H1 (cell line): ENCODE measurements at regions not wholly inside any gene's neighbourhood (a gene's known extent, or its start where the extent isn't known, plus 50 kb on each side); places are given as distances from the start of the nearest gene placed in this dataset.

Experiments
- CBX5 ChIP-seq: fragments of 300-800, 300-1000 bp; sonication (generic); IDR thresholded peaks from 2 replicates; pipeline ENCODE4 v1.7.1; 2016; ENCODE audit warnings: antibody characterized with exemption, low read length, low read depth
- EZH2 ChIP-seq: fragments of 200-600 bp; sonication (generic); IDR thresholded peaks from 2 replicates; pipeline ENCODE4 v1.7.1; 2012; ENCODE audit warnings: low read depth, mild to moderate bottlenecking, moderate library complexity, low read length, inconsistent platforms; ENCODE audit not compliant: severe bottlenecking
- GABPA ChIP-seq: IDR thresholded peaks from 2 replicates; pipeline ENCODE4 v1.6.1; 2011; ENCODE audit warnings: mild to moderate bottlenecking, low read length, moderate library complexity, borderline replicate concordance; ENCODE audit not compliant: insufficient read depth
- JUND ChIP-seq: IDR thresholded peaks from 2 replicates; pipeline ENCODE4 v1.6.1; 2011; ENCODE audit warnings: mild to moderate bottlenecking, improper control_type of control experiment, low read length
- KDM5A ChIP-seq: fragments of 200-600 bp; IDR thresholded peaks from 2 replicates; pipeline ENCODE4 v1.7.1; 2012; ENCODE audit warnings: mild to moderate bottlenecking, low read length, inconsistent platforms, mixed read lengths

GRCh38 chr9:22595805-22596204, 149.2 kb downstream of the DMRTA1 start (continued):
- TF ChIP-seq GABPA (no peak), JUND (no peak), KDM5A (no peak), EZH2 (no peak), CBX5 (no peak)
